Stimulated activated CD4-positive, alpha-beta T cell treated with anti-CD3 and anti-CD28 coated beads, Interleukin-1b, Interleukin-23, amount 100 ng/mL, for 1 hour (primary cell): ENCODE measurements at regions not wholly inside any gene's neighbourhood (a gene's known extent, or its start where the extent isn't known, plus 50 kb on each side); places are given as distances from the start of the nearest gene placed in this dataset.
"Not testable (repeated sequence)": the region's sequence is repeated elsewhere in the genome, so short reads cannot be mapped to it uniquely, and the experiment has no call there.

Experiments used
- DNase-seq, 2 donors: peaks; one replicate each; pipeline ENCODE4 v3.0.0-alpha.2; 2020; ENCODE audit warnings: low read depth in 2 of 2

DNA sequence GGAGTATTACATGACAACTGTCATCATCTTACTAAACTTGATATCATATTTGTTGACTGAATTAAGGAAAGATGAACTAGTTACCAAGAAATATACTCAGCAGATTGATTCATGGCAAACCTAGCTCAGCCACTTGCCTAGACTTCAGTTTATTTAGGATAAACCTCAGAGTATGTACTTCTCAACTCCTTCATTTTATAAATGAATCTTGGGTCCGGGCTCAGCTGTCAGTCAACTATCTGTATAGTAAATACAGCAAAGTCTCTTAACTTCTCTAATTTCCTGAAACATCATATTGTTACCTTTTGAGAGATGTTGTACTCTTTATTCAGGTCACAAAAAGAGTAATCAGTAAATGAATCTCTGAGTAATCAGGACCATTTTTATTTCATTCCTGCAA is 211.0 kb upstream of the KLF14 start:
- no peak for DNase-seq

DNA sequence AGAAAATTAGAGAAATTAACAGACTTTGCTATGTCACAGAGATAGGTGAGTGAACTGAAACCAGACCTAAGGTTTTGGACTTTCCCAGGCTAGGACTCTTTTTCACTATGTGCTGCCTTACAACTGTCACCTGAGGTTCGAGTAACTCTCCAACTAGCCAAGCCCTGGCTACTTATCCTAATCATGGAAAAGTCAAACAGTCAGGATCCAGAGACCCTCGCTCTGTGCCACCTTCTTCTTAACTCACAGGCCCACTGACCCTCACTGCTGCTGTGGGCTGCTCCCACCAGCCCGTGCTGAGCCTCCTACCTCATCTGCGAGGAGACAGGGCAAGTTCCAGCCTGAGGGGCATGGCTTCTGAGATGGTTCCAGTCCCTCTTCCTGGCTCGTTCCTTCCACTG is 211.4 kb upstream of the KLF14 start:
- no peak for DNase-seq

DNA sequence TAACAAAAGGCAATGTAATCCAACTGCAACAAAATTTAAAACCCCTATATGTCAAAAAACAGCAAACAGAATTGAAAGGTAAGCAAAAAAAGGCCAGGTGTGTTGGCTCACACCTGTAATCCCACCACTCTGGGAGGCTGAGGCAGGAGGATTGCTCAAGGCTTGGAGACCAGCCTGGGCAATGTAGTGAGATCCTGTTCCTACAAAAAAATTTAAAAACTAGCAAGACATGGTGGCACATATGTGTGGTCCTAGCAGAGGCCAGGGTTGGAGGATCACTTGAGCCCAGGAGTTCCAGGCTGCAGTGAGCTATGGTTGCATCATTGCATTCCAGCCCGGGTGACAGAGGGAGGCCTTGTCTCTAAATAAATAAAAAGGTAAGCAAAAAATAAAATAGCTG is 212.1 kb upstream of the KLF14 start:
- DNase-seq: no peak

DNA sequence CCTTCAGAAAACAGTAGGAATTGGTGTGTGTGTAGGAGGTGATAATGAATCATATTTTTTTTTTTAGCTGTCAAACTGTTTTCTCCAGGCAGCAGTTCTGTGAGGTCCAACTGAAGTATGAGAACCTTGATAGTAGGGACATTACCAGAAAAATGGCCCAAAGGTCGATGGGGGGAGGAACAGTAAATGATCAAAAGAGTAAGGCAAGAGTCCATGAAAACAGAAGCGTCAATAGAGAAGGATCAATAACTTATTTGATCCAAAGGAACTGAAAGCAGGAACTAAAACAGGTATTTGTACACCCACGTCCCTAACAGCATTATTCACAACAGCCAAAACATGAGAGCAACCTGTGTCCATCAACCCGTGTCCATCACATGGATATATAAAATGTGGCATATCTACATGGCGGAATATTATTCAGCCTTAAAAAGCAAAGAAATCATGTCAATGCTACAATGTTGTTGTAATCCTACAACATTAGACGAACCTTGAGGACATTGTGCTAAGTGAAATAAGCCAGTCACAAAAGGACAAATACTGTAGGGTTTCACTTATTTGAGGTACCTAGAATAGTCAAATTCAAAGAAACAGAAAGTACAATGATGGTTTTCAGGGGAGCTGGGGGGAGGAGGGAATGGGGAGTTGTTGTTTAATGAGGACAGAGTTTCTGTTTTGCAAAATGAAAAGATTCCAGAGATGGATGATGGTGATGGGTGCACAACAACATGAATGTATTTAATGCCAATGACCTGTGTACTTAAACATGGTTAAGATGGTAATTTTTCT is 214.0 kb upstream of the KLF14 start:
- DNase-seq: no peak

DNA sequence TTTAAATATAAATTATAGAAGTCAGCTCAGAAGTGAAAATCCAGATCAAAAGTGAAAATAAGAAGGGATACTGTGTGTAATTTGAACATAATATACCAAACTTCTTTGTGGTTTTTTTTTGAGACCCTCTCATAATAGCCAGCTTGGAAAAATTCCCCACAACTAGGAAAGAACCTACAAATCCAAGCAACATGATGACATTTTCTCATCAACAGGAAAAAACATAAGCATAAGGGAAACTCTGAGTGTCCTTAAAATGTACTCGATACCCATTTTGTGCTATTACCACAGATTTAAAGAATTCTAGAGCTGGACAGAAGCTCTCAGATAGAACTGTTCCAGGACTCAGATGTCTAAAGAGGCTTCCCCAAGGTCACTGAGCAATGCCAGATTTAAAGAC is 214.8 kb upstream of the KLF14 start:
- DNase-seq: no peak

DNA sequence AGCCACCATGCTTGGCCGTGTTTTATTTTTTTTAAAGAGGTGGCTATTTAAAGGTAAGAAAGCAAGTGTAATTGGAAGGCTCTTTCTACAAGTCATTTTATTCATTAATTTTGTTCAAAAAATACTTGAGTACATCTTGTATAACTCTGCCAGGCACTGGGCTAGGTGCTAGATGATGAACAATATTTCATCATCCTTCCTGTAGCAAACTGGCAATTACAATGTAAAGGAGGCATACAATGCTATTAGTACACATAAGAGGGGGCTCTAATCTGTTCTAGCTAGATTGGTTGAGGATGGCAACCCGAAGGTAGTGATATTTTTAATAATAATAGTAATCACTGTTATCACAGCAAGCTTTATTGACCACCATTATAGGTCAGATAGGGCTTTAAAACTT is 215.5 kb upstream of the KLF14 start:
- DNase-seq: no peak

DNA sequence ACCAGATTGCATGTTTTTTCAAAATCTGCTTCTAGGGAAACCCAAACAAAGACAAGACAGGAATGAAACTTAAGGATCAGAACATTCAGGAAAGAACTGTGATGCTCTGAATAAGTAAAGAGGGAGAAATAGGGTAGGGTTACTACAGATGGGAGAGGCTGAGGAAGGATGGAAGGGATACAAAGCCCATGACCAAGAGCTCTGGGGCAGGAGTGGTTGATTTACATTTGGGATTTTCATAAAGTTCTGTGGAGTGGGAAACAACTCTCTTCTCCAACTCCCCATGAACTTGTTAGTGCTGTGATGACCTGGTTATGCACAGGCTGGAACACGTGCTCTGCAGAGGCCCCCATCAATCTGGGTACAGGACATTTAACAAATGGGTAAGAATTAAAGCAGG is 216.0 kb upstream of the KLF14 start:
- DNase-seq: no peak

DNA sequence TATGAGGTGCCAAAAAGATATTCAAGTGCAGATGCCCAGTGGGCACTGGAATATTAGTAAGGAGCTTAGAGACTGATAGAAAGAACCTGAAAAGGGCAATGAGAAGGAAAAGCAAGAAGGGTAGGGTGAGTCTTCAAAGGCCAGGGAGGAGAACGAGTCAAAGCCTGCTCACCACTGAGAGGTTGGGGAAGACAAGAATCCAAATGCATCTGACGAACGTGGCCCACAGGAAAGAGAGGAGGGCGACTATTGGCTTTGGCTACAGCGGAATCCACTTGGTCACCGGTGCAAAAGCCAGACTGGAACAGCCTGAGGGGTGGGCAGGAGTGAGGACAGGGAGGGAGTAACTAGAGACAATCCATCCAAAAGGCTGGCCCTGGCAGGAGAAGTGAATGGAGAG is 216.7 kb upstream of the KLF14 start:
- no peak for DNase-seq

DNA sequence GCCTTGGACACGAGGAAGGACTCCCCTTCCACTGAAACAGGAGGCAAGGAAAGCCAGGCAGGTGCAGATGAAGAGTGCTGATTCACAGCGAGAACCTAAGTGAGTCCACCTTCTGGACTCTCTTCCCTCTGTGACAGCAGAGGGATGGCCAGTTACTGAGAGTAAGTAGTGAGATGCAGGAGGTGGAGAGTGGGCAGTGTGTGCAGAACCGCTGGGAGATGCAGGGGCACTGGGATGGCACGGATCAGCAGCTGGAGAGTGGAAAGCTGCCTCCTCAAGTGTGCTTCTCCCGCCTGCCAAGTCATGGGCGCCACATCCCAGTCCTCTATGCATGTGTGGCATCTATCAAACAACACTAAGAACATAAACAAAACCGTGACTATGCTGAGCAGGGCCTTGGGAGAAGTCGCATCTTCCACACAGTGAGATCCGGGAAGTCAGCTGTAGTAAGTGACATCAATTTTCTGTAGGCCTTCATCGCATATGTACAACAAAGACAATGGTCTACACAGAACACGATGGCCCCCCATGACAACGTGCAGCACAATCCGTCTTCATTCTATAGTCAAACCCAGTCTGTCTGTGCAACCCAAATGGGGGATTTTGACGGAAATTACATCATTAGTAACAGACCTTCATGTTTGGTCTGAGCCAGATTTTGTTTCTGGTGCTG is 217.4 kb upstream of the KLF14 start:
- no peak for DNase-seq

DNA sequence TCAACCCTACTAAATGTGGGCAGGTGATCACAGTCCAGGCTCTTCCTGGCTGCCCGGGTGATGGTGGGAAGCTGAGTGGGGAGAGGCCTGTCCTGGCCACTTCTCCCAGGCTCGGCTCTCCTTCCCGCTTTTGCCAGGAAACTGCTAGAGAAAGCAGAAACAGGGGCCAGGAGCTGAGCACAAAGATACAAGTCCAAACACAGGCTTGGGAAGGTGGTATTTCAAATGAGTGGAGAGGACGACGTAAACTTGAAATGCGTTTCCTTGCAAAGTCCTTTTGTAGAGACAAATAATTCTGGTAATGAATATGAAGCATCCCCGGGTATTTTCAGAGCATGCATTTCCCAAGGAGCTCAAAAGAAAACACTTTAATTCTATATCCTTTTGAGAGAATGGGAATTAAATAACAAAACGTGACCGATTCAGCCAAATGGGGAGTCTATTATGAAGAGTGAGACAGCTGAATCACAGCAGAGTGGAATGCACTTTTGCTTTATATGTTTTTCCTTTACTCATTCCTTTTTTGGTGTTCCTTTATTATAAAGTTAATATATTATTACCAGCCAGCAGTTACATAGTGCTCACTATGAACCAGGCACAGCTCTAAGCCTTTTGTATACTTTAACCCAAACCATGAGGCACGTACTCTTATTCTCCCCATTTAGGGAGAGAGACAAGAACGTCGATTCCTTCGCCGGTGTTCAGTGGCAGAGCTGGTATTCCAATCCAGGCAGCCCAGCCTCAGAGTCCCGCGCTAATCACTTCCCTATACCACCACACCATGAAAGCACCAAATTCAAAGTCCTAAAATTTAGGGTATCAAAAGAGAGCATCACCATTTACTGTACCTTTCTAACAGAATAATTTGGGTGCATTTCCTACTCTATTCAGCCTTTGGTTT is 218.2 kb upstream of the KLF14 start:
- no peak for DNase-seq

DNA sequence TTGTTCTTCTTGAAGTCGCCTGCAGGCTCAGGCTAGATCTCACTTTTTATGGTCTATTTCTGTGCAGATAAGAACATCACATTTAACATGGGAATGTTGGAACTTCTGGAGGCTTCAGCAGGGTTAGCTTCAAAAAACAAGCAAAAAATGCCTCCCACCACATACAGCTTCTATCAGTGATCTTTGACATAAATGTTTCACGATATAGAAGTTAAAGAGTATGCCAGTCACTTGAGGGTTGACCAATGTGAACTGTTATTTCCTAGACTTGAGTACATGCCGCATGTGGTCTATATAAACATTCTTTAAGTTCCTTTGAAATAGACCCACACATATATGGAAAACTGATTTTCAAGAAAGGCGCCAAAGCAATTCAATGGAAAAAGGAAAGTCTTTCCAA is 219.2 kb upstream of the KLF14 start:
- no peak for DNase-seq

DNA sequence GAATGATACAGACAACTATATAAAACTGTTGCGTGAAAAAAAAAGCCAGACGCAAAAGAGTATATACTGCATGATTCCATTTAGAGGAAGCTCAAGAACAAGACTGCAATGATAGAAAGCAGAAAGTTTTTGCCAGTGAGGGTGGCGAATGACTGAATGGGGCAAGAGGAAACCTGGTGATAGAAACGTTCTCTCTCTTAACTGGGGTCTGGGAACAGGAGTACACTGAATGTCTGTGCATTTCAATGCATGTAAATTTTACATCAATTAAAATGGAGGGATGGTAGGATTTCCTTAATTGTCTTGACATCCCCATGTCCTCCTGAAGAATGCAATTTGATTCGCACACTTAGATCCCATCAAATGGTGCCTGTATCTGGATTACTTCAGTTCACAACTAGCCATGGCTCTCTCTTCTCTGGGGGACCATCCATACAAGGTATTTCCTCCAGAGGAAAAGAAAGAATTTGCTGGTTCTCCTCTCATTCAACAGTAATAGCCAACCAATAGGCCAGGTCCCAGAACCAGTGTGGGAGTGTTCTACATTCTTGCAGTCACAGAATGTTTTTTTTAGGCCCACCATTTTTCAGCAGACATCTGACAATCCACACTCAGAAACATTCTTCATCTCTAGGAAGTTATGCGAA is 221.0 kb upstream of the KLF14 start:
- no peak for DNase-seq

DNA sequence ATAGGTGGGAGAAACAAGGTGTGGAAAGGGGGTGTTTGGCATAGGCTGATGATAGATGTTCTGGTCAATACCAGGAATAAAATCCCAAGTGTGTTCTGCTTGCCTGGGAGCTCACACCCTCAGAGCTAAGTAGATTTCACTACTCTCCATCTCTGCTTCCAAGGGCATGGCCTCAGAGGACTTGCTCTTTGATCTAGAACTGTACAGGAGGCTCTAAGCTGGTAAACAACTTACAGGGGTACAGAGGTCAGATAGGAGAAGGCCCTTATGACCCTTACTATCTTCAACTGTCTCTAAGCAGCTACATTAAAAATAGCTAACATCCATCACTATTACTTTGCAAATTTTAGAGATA is 221.5 kb upstream of the KLF14 start:
- no peak for DNase-seq

DNA sequence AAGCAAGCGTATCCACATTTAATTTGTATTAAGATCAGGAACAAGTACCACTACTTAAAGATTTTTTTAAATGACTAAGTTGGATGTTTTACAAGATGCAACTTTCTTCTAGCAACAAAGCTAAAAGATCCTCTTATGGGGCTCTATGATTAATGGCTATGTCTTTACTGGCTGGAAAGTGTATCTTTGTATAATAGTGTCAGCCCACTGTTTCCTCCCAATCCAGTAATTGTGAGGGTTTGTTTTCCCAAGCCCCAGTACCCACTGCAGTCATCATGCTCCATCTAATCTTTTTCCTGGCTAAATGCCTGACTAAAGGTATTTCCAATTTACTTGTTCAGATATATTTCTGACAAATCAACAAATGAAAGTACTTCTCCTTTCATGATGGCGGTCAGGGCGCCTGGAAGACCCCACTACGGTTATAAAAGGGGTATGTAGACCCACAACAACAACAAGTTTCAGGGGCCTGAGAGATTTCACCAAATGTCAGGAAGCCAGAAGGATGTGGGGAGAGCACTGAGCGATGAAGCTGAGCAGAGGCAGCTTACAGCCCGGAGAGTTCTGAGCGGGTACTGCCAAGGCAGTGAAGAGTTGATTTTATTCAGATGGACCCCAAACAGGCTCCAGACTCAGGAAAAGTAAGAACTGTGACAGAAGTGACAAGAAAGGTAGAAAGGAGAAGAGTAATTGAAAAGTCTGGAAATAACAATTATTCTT is 222.6 kb upstream of the KLF14 start:
- no peak for DNase-seq

DNA sequence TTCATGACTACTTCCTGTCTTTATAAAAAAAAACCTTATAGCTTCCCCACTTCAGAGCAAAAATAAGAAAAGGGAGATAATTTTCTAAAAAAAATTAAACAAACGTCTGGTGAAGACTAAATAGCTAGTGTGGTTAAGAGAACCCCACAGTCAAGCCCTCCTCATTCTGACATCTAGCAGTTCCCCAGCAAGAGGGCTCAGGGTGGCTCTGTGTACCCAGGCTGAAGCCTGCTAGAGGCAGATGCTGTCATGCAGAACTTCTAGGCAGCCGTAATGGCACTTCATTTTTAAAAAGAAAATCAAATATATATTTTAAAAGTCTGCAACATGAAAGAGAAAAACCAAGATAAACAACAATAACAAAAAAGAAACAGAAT is 223.1 kb upstream of the KLF14 start:
- no peak for DNase-seq

DNA sequence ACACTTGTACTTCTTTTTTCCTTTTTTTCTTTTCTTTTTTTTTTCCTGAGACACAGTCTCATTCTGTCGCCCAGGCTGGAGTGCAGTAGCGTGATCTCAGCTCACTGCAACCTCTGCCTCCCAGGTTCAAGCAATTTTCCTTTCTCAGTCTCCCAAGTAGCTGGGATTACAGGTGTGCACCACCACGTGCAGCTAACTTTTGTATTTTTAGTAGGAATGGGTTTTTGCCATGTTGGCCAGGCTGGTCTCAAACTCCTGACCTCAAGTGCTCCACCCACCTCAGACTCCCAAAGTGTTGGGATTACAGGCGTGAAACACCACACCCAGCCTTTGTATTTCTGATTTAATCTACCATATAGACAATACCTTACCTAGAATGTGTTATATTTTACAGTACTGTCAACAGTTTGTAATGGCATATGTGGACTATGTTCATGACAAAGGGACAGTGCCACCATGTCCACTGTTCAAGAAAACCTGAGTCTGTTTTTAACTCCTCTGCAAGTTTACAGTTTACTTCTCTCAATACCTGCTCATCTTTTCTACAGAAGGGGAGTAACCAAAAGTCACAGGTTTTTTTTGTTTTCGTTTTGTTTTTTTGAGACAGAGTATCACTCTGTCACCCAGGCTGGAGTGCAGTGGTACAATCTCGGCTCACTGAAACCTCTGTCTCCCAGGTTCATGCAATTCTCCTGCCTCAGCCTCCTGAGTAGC is 223.9 kb upstream of the KLF14 start:
- not testable (repeated sequence) for DNase-seq

DNA sequence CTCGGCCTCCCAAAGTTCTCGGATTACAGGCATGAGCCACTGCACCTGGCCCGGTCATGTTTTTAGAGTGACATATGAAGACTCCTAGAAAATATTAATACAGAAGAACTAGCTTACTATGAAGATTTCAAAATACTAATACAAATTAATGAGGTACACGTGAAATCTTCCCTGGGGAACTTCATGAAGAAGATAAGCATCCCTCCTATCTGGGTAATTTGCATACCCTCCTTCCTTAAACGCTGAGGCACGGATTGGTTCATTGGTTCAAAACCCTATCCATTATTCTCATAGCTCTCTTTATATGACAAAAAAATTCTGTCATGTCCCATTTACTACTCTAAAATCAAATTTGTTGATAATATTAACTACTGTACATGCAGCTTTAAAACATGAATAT is 224.8 kb upstream of the KLF14 start:
- no peak for DNase-seq

DNA sequence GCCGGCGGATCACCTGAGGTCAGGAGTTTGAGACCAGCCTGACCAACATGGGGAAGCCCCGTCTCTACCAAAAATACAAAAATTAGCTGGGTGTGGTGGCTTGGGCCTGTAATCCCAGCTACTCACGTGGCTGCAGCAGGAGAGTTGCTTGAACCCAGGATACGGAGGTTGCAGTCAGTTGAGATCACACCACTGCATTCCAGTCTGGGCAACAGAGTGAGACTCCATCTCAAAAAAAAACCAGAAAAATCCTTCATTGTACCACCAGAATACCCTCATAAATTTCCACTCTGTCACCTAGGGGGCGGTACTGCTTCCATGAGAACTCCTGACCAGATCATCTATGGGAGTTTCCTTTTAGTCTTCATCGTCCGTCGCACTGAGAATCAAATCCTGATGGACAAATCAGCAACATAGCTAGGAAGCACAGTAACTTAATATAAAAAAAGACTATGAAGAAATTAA is 225.8 kb upstream of the KLF14 start:
- DNase-seq: no peak

DNA sequence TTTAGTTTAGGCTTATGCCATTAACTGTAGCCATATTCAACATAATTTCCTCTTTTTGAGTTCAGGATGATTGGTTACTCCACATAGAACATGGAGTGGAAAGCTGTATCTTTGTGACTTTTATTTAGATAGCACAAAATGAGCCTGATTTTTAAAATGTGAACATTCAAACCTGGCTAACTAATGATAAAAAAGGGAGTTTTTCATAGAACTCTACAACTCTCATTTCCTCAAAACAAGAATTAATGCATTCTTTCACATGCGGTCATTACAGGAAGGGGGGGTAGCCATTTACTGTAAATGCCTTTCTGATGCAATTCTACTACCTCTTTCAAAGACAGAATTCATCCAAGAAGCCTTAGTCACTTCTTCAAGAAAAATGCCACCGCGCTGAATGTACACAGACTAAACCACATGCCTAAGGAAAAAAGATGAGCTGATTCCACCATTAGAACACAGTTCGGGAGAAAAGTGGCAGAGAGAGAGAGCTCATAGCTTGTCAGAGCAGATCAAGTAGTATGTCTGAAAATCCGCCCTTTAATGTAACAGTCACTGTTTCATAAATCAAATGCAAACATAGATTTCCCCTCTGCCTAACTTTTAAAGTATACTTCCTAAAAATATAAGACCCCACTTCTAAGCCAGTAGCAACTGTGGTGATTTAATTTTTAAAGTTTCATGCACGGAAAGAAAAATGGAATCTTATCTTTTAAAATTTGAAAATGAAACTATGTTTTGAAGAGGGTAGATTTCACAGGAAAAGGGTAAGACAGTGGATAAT is 226.4 kb upstream of the KLF14 start:
- no peak for DNase-seq

DNA sequence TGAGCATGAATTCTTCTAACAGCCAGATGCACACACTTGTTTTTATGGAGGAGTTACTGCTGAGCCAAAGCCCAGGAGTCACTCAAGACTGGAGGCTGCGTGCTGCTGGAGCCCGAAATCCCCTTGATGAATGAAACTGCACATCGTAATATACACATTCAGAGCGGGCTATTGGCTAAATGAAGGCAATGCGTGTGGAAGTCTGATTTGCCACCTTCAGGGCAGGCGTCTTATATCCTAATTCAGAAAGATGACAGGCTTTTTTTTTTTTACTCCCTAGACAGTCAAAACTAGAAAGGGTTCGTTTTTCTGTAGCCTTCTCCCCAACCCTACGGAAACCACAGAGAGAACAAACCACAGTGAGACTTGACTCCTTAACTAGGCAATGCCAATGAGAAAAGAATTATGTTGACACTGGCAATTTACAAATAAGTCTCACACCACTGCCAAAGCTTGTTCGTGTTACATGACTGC is 227.2 kb upstream of the KLF14 start:
- peak in 1 of 2 donors; percentile 39 for DNase-seq
